Suprapubic skin (tissue), 3 donors: ENCODE measurements at regions not wholly inside any gene's neighbourhood (a gene's known extent, or its start where the extent isn't known, plus 50 kb on each side); places are given as distances from the start of the nearest gene placed in this dataset.

Experiments
- EP300 ChIP-seq: sonication (generic); formaldehyde crosslinking; IDR thresholded peaks from one replicate; pipeline ENCODE4 v1.6.1; 2017; ENCODE audit warnings: antibody characterized with exemption
- POLR2A ChIP-seq, 2 donors: fragments of 450-650 bp; IDR thresholded peaks; one replicate each; pipeline ENCODE4 v1.6.1; 2017; ENCODE audit warnings: antibody characterized with exemption in 2 of 2, mild to moderate bottlenecking in 2 of 2, moderate library complexity in 2 of 2
- TF ChIP-seq, protein P1 (sequence below), 2 donors: fragments of 200-600 bp in 1 of 2; fragments of 450-650 bp in 1 of 2; sonication (generic) in 1 of 2; IDR thresholded peaks; one replicate each; pipeline ENCODE4 v1.5.1; 2016 to 2019; ENCODE audit warnings: antibody characterized with exemption in 2 of 2, mild to moderate bottlenecking in 1 of 2, moderate library complexity in 1 of 2

DNA sequence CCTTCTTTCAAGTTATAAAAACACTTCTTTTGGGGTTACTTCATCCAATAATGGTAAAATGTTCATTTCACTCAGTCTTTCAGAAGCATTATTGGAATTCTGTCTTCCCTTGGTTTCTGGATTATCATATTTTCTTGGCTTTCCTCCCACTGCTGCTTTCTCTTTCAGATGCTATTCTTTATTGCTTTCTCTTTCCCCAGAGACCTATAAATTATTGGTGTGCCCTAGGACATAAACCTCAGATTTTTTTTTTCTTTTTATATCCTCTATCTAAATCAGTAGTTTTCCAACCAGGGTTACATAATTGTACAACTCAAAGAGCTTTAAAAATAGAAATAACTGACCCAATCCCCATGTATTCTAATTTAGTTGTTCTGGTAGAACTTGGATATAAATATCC is 1005.5 kb downstream of the ARAP2 start:
- TF ChIP-seq, protein P1, sequence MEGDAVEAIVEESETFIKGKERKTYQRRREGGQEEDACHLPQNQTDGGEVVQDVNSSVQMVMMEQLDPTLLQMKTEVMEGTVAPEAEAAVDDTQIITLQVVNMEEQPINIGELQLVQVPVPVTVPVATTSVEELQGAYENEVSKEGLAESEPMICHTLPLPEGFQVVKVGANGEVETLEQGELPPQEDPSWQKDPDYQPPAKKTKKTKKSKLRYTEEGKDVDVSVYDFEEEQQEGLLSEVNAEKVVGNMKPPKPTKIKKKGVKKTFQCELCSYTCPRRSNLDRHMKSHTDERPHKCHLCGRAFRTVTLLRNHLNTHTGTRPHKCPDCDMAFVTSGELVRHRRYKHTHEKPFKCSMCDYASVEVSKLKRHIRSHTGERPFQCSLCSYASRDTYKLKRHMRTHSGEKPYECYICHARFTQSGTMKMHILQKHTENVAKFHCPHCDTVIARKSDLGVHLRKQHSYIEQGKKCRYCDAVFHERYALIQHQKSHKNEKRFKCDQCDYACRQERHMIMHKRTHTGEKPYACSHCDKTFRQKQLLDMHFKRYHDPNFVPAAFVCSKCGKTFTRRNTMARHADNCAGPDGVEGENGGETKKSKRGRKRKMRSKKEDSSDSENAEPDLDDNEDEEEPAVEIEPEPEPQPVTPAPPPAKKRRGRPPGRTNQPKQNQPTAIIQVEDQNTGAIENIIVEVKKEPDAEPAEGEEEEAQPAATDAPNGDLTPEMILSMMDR (IDR thresholded peaks at IDR 0.05) = no peak
- no peak for TF ChIP-seq EP300
- no peak for TF ChIP-seq POLR2A (IDR thresholded peaks at IDR 0.05)
